ENCODE measurements at regions not wholly inside any gene's neighbourhood (a gene's known extent, or its start where the extent isn't known, plus 50 kb on each side); places are given as distances from the start of the nearest gene placed in this dataset.

DNA sequence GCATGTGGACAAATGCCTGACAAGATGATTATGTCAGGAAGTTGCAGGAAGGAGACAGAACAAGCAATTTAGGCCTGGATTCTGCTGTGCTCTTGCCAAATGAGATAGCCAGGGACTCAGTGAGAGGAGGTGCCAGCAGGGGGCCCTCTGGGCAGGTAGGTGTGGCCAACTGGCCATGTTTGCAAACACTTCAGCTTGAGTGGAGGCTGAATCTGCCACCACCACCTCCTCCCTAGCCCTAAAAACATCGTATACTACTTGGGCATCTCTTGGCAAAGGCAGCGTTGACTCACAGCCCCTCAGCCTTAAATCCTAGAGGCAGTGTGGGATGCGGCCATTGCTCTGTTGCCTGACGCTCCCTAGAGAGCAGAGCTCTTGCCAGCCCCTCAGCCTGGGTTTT lies 95.1 kb upstream of the PLET1 start:
- peak; percentile 22 for DNase-seq (ENCODE audit: low spot score)

DNA sequence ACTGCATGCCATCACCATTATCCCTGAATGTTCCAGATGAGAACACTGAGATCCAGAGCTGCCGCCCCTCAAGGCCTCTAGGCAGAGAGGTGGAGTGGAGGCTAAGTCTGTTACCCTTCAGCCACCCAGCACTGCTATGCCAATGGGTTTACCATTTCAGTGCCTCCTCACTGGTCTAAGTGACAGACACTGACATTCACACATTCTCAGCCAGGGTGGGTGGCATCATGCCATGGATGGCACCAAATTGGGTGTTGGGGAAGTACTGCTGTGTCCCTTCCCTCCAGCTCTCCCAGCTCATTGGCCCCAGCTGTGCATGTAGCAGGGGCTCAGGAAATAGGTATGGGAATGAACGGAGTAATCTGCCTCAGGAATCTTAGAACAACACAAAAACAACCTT lies 96.8 kb upstream of the PLET1 start:
- no peak for DNase-seq (ENCODE audit: low spot score)

DNA sequence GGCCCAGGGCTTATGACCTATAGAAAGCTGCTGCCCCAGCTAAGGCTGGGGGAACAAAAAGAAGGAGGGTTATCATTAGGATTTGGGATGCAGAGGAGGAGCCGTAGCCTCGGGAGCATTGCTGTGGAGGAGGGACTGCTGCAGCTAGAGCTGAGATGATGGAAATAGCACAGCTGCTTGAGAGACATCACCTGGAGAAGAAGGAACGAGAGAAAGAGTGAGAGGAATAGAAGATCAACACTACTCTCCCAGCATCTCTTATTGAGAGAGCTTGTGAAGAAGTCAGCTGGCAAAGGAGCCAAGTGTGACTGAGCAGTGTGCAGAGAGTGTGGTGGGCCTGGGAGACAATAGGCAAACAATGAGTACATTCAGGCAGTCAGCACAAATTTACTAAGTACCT lies 100.7 kb upstream of the PLET1 start:
- DNase-seq (ENCODE audit: low spot score) = no peak

DNA sequence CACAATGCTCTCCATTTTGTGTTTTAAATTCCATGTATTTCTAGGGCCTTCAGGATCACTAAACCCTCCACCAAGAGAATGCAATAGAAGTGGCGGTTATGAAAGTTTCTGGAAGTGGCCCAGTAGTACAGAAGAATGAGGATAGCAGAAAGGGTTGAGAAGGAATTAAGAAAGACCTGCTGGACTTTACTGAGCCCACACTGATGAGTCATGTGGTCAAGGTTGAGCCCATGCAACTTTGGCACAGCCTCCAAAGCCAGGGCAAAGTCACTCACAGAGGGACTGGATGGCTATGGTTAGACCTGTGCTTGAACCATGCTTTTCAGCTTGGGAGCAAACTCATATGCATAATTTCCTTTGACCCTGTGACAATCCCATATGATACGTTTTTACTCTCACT lies 102.9 kb upstream of the PLET1 start:
- DNase-seq (ENCODE audit: low spot score) = no peak

DNA sequence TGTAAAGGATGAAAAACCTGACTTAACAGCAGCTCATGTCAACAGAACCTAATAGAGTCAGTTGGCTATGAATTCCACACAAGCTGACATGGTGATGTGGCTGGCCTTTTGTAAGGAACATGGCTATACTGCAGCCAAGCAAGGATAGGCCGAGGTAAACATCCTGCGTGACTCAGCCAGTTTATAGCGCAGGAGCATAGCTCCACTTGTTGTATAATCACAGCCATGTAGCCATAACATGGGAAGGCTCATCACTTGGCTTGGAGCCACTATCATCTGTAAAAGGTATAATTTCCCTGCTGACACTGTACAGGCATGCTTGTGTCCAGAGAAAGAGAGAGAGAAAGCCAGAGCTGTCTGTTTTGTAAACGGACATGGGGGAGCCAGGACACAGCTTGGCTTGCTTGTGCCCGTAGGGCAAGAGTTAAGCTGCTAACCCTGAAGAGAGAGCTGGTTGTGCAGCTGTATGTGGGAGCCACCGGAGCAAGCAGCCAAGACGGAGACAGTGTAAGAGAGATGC lies 104.4 kb upstream of the PLET1 start:
- DNase-seq (ENCODE audit: low spot score) = peak; percentile 6

DNA sequence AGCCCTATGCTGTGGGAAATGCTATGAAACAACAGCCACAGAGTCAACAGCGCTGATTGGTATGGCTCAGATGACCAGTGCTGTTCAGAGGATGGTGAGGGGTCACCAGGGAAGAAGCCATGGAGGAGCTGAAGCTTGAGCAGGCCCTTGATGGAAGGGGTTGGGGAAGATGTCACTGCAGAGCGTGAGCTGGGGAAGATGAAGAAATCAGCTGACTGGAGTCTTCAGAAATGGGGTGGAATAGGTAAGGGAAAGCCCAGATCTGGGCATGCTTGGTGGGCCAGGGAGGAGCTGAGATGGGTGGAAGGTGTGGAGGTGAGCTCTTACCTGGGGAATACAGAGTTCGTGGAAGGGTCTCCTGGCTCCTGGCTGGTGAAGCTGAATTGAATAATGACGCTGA lies 105.4 kb upstream of the PLET1 start:
- DNase-seq (ENCODE audit: low spot score) = no peak

DNA sequence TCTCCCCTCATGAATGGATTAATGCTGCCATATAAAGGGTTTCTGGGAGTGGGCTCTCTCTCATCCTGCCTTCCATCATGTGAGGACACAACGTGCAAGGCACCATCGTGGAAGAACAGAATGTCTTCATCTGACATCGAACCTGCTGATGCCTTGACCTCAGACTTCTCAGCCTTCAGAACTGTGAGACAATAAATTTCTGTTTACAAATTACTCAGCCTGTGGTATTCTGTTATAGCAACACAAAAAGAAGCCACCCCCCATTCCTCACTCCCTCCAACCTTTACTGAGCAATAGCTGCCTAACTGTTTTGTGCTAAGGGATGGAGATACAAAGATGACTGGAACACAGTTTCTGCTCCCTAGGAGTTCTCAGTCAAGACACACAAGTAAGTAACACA lies 106.1 kb upstream of the PLET1 start:
- no peak for DNase-seq (ENCODE audit: low spot score)

DNA sequence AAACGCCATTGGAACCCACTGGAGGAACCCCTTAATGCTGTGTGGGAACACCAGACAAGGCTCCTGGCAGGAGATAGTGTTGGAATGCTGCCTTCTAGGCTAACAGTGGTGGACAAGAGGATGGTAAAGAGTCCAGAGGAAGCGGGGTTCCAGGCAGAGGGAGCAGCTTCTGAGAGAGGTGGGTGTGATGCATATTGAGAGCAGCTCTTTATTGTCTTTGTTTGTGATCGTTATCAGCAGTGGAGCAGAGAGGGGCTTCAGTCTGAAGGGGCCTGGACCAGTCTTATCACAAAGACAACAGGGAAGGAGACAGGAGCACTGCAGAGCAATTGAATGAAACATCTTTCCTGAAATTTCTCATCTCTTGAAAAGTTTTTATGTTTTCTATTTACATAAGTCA lies 106.8 kb upstream of the PLET1 start:
- no peak for DNase-seq (ENCODE audit: low spot score)

DNA sequence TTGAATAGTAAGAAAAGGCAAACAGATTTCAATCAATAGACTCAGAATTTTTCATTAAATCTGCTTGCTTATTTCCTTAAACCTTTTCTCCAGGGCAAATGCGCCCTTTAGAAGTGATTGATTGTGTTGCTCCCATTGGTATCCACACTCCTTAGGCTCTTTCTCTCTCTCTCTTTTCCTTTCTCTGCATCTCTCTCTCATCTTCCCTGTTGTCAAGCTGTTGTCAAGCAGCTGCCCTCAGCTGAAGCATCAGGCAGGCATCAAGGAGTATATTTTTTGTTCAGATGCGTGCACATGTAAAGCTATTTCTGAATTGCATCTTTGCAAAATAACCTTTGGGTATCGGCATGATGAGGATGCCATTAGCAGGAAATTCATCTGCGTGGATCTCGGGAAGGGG lies 107.2 kb upstream of the PLET1 start:
- DNase-seq (ENCODE audit: low spot score) = no peak

DNA sequence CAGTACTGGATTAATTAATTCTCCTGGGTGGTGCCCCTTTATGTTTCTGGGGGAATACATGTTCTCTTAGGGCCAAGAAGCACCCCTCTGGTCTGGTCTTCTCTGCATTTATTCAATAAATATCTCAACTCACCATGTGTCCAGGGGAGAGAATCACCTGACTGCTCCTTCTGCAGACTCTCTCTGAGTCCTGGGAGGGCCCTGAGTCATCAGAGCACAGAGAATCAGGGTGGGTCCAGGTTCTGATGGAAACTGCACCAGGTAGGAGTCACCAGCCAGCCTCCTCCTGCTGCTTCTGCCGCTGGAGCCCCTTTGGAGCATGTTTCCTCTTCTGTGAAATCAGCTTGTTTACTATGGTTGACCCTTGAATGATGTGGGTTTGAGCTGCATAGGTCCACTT lies 107.7 kb upstream of the PLET1 start:
- no peak for DNase-seq (ENCODE audit: low spot score)

DNA sequence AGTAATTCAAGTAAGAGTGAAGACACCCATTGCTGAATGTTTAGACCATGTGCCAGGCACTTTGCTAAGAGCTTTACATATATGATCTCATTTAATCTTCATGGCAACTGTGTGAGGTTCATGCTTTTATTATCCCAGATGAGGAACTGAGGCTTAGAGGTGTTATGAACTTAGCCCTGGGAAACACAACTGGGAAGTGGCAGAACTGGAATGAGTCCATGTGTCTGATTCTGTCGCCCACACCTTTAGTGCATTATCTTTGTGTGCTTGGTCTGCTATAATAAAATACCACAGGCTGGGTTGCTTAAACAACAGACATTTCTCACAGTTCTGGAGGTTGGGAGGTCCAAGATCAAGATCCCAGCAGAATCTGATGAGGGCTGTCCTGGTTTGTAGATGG lies 108.7 kb upstream of the PLET1 start:
- no peak for DNase-seq (ENCODE audit: low spot score)

DNA sequence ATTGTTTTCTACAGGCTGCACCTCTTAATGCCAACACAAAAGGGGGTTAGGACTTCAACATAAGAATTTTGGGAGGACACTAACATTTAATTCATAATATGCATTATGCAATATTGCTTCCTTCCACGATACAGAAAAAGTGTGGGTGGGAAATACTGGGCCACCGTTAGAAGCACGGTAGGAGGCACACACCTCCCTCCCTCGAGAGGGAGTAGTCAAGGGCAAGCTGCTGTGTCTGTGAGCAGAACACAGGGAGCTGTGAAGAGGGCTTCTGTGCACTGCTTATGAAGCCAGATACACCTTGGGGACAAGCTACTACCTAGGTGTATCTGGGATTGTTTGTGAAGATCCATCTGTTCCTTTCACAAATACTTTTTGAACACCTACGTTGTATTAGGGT lies 109.3 kb upstream of the PLET1 start:
- no peak for DNase-seq (ENCODE audit: low spot score)

DNA sequence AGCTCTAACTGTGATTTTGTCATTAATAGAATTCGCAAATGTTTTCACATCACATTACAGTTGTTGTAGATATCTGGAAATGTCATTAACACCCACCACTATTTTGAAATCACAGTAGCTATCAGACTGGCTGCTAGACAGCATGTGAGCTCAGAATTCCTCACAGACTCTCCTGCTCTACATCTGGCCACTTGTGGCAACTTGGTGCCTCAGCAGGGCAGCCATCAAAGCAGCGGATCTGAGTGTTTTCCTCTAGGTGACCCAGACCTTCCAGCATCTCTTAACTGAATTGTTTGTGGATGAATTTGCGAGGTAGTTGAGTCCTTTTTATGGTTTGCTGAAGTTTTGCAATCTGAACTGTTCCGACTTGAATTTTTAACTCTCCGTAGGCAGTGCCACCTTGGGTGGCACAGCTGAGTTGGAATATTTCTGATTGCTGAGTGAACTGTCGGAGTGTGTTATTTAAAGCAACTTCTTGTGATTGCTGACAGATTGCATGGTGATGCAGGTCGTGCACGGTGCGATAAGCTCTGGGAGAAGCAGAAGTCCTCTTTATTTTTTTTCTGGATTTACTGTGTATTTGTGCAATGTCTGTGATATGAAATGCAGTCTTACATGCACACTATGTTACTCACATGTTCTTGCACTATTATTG lies 114.0 kb upstream of the PLET1 start:
- no peak for DNase-seq (ENCODE audit: low spot score)

DNA sequence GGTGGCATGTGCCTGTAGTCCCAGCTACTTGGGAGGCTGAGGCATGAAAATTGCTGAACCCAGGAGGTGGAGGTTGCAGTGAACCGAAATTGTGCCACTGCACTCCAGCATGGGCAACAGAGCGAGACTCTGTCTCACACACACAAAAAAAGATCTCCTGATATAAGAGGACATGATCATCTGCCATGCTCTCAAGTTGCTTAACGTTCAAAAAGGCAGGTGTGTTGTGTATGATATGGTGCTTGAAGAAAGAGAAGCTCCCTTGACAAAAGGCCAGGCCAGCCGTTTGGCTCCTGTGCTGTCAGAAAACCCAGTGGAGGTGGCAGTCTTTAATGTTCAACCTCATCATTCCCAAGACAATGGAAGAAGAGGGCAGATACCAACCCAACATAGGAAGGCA lies 117.3 kb upstream of the PLET1 start:
- no peak for DNase-seq (ENCODE audit: low spot score)

DNA sequence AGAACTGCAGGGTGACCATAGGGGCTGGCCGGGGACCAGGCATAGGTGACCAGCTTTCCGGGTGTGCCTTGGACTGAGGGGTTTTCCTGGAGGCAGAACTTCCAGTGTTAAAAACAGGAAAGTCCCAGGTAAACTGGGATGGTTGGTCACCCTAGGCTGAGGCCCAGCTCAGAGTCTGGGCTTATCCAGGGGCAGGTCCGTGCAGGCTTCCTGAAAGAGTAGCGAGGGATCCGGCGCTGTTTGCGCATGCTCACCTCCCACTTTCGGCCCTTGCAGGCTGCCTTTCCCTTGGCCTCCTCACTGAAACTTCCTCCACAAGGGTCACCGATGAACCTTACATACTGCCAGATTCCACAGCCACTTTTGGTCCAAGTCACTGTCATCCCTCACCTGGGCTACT lies 119.8 kb upstream of the PLET1 start:
- no peak for DNase-seq (ENCODE audit: low spot score)

DNA sequence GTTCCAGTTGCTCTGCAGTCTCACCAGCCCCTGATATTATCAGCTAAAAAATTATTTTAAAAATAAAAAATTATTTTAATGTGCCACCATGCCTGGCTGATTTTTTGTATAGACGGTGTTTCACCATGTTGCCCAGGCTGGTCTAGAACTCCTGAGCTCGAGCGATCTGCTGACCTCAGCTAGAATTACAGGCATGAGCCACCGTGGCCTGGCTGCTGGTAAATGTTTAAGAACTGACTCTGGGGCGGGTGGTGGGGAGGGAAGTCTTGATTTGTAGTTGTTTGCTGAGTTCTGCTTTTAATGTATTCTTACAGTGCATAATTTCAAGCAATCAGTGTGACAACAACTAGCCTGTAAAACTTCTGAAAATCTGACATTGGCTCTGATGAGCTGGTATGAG lies 120.9 kb upstream of the PLET1 start:
- no peak for DNase-seq (ENCODE audit: low spot score)

DNA sequence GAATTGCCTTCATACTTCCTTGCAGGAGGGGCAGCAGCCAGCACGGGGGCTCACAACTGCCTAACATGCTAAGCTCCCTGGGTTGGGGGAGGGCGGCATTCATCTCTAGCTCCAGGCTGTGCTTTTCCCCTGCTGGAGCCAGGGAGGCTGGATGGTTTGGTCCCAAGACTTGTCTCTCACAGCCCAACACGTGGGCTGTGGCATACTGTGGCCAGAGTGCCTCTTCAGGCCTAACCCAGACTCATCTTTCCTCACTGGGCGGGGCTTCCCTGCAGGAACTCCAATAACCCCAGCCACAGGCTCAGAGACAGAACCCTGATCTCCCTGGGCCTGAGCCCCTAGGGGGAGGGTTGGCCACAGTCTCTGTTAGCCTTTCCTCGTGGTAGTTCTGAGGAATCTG lies 121.9 kb upstream of the PLET1 start:
- DNase-seq (ENCODE audit: low spot score) = no peak

DNA sequence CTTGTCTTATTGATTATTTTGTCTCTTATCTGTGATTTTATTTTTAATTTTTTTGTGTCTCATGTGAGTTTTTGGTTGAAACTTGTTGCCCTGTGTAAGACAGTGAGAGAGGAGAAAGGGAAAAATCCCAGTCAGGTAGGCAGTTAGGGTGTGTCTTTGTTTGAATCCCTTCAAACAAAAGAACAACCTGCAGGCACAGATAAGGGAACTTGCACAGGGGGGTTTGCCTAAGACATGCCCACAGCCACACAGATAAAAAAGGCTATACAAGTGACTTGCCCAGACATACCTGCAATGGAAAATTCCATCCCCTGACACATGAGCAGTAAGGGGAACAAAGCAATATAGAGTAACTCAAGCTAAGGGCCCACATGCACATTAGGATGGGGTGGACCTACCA lies 127.8 kb upstream of the PLET1 start:
- DNase-seq (ENCODE audit: low spot score) = no peak

DNA sequence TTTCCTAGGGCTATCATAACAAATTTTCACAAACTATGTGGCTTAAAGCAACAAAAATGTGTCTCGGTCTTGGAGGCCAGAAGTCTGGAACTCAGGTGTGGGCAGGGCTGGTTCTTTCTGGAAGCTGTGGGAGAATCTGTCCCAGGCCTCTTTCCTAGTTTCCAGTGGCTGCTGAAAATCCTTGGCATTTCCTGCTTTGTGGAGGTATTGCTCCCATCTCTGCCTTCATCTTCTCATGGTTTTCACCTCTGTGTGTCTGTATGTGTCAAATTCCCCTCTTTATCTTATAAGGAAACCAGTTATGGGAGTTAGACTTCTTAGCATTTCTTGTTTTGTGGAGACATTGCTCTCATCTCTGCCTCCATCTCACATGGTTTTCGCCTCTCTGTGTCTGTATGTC lies 130.4 kb upstream of the PLET1 start:
- no peak for DNase-seq (ENCODE audit: low spot score)

DNA sequence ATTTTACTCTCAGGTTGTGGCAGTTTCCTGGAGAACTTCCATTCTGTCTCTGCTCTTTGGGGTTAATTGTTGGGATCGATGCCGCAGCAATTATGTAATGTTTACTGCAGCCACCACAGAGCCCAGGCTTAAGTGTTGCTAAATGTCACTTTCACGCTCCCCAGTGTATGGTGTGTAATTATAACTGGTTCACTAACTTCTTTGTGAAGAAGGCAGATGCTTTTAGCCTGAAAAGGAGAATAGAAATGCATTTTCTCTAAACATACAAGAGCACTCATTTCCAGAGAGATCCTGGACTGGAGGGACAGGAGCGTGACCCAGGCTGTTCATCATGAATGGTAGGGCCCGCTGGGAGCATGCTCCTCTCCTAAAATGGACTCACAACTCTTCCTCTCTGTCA lies 132.2 kb upstream of the PLET1 start:
- DNase-seq (ENCODE audit: low spot score) = no peak

DNA sequence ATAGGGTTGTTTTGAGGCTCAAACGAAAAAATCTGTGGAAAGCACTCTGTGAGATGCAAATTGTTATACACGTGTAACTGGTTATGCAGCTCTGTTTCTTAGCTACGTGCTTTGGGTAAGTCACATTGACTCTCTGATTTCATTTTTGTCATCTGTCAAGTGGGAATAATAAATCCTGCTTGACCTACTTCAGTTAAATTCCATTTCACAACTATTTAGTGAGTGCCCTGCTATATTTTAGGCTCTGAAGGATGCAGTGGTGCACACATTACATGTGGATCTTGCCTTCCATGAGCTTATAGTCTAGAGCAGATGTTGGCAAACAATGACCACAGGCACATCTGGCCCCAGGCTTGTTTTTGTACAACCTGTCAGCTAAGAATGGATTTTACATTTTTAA lies 133.6 kb upstream of the PLET1 start:
- DNase-seq (ENCODE audit: low spot score) = no peak

DNA sequence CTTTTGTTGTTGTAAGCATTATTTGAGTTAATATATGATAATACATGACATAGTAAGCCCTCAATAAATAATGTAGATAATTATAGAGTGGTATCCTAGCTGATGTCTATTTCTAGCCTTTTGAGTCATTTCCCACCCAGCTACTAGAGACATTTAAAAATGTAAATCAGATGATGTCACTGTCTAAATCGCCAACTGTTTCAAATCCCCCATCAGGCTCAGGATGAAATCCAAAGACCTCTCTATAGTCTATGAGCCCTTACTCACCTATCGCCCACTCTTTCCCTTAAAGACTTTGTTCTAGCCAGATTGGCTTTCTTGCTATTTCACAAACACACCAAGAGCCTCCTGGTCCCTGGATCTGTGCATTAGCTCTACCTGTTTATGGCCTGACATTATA lies 135.4 kb upstream of the PLET1 start:
- no peak for DNase-seq (ENCODE audit: low spot score)

DNA sequence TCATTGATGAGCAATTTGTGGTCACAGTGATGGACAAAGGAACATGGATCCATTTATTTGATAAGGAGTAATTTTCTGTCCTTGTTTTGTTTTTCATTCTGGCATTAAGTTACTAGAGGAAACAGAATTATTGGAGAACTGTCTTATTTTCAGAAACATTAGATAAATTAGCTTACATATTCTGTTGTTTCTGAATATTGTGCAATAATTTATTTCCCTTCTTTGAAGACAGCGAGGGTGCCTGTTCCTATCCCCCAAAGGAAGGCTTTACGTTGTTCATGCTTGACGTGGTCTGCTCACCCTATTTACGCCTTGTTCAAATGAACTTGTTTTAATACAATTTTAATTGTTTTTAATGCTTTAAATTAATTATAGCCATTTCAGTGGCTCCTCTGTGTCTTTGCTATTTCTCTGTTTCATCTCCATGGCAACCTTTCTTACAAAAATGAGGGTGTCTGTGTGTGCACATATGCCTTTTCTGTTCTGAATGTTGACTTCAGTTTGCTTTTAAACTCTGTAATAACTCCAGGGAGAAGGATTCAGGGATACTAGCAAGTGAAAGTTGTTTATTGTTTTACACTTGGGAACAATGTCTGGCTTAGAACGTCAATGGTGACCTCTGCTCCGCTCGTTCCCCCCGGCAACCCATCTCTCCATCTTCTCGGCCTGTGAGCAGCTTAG lies 138.3 kb upstream of the PLET1 start:
- DNase-seq (ENCODE audit: low spot score) = no peak

DNA sequence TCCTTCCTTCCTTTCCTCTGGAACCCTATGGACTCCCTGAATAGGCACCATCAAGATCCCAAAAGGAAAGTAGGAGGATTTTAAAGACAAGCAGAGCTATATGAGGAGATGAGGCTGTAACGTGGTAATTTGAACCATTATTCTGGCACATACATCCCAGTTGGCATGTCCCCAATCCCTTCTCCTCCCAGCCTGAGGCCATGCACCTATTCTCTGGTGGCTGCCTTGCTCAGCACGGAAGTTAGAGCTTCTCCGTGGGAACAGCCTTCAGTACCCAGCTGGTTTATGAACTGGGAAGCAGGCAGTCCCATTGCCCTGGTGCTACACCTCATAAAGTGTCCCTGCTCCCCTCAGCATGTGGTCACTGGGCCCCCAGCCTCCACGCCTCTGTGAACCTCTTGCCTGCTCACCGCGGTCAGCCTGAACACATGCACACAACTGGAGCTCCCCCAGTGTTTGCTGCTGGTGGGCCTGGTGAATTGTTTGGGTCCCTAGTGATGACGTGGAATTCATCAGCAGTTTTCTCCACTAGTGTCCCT lies 139.9 kb upstream of the PLET1 start:
- no peak for DNase-seq (ENCODE audit: low spot score)

Data from hematopoietic multipotent progenitor cell treated with erythropoietin and hydrocortisone succinate and interleukin-3 and kit ligand, for 15 days (in vitro differentiated cells).